Upper lobe of right lung (tissue), 1 donor: ENCODE measurements at regions not wholly inside any gene's neighbourhood (a gene's known extent, or its start where the extent isn't known, plus 50 kb on each side); places are given as distances from the start of the nearest gene placed in this dataset.

Experiments used
- ATAC-seq: fragments of 200-7000 bp; cut with Tn5 transposase; one replicate; pipeline ENCODE4 v1.9.1; 2020; ENCODE audit warnings: mild to moderate bottlenecking, moderate library complexity
- DNase-seq: peaks from one replicate; pipeline ENCODE4 v3.0.0-alpha.2; 2020
- H3K27ac ChIP-seq: fragments of 200-600 bp; one replicate; pipeline ENCODE4 v1.8.0; 2022
- H3K27me3 ChIP-seq: fragments of 200-600 bp; one replicate; pipeline ENCODE4 v1.8.0; 2022; ENCODE audit warnings: mild to moderate bottlenecking
- H3K36me3 ChIP-seq: fragments of 200-600 bp; one replicate; pipeline ENCODE4 v1.8.0; 2022
- H3K4me1 ChIP-seq: fragments of 200-600 bp; one replicate; pipeline ENCODE4 v1.8.0; 2022
- H3K4me3 ChIP-seq: fragments of 200-600 bp; one replicate; pipeline ENCODE4 v1.8.0; 2022; ENCODE audit warnings: mild to moderate bottlenecking
- H3K9me3 ChIP-seq: fragments of 200-600 bp; one replicate; pipeline ENCODE4 v1.8.0; 2022
- CTCF ChIP-seq: fragments of 200-600 bp; IDR thresholded peaks from one replicate; pipeline ENCODE4 v1.8.0; 2022; ENCODE audit warnings: antibody characterized with exemption
- intact Hi-C: fragments of 100-400 bp; cut with DNase I; formaldehyde crosslinking; loops from one replicate; pipeline ENCODE4 v1.11.0; 2022
- donor health status: DM: no; HTN: yes; CAD: no; lungs with severe emphysema.

DNA sequence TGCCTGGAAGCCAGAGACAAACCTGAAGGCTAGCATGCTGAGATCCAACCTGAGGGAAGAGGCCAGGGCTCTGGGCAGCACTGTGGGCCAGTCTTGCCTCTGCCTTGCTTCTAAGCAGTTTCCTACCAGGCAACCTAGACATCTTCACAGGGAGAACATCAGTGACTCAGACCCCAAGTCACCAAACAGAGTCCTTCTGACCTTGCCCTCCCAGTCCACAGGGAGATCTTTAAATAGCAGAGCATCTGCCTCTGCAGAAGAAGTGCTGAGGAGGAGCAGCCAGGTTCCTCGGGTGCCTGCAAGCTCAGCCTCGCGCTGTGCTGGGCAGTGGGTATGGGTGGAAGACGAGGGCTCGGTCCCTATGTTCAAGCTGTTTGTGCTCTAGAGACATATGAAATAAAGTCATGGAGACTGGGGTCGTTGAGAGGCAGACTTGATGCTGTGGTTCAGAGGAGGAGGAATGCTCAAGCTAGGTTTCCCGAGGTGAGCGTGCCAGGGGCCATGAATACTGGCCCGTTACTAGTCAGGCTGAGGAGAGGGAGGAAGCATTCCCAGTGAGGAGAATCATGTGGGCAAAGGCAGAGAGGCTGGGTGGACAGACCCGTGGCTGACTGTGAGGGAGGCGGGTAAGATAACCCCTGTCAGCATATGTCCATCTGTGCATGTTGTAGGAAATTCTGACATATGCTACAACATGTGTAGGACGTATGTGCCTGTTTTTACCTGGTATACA is 66.5 kb downstream of the BOLA3 start:
- TF ChIP-seq CTCF = no peak
- no peak for ATAC-seq

DNA sequence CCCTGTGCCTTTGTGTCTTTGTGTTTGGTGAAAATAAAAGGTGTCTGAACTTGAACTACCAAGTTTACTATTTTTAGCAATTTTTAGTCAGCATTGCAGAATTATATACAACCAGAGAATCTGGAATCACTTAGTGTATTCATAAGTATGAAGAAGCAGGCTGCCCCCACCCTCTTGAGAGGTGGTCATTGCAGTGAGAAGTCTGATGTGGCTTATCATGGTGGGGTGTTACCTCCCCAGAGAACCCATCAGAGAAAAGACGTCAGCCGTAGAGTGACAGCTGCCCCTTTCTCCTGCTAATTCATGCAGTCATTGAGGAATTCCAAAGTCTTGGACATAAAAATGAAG is 66.0 kb downstream of the BOLA3 start:
- Histone ChIP-seq H3K4me1 (no peaks in the 10 kb centered on the region), H3K4me3 (no peak overlapping the region), H3K36me3 (peaks cover 33% of the 10 kb centered on the region), H3K27me3 (no peaks in the 10 kb centered on the region), H3K9me3 (no peaks in the 10 kb centered on the region), H3K27ac (no peak overlapping the region)
- intact Hi-C loops = no loop called here
- DNase-seq (no peak), ATAC-seq (no peak)
- no peak for TF ChIP-seq CTCF

More for the DNA sequence above, 66.5 kb downstream of the BOLA3 start:
- Histone ChIP-seq H3K27ac (no peak overlapping the region), H3K36me3 (peaks cover 33% of the 10 kb centered on the region), H3K9me3 (no peaks in the 10 kb centered on the region), H3K4me1 (no peaks in the 10 kb centered on the region), H3K27me3 (no peaks in the 10 kb centered on the region), H3K4me3 (no peak overlapping the region)
- DNase-seq = no peak
- intact Hi-C loops = no loop called here

DNA sequence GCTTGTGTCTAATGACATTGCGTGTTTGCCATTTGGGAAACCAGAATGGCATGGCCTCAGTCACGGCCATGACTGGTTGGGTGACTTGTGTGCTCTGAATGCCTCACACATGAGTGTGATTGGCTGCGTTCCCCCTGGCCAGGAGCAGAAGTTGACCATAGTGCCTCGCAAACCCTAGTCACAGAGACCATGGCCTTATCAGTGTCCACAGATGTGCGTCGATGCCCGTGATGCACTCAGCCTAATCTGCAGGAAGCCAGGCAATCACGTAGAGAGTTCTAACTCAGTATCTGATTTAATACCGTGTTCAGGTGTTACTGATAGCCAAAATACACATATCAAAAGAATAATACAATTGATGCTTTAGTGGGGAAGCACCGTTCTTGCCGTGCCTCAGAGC is 64.0 kb downstream of the BOLA3 start:
- H3K9me3 ChIP-seq = no peaks in the 10 kb centered on the region
- TF ChIP-seq CTCF = no peak
- no peak overlapping the region for H3K4me3 ChIP-seq
- DNase-seq = no peak
- no peak overlapping the region for H3K27ac ChIP-seq
- intact Hi-C loops = no loop called here
- H3K27me3 ChIP-seq = no peaks in the 10 kb centered on the region
- H3K36me3 ChIP-seq = peaks cover 50% of the 10 kb centered on the region
- H3K4me1 ChIP-seq = no peaks in the 10 kb centered on the region
- no peak for ATAC-seq
